ENCODE measurements at regions not wholly inside any gene's neighbourhood (a gene's known extent, or its start where the extent isn't known, plus 50 kb on each side); places are given as distances from the start of the nearest gene placed in this dataset.

- no peak for DNase-seq
Measured at GRCh38 chr3:70789878-70790277, 477.4 kb upstream of the MDFIC2 start.

- DNase-seq, result no peak
Measured at GRCh38 chr3:70780790-70781189, 468.4 kb upstream of the MDFIC2 start.

- no peak for DNase-seq
Measured at GRCh38 chr3:70779296-70779695, 466.9 kb upstream of the MDFIC2 start.

- no peak for DNase-seq
Measured at GRCh38 chr3:70776081-70776480, 463.6 kb upstream of the MDFIC2 start.

GRCh38 chr3:70775257-70775656 lies 462.8 kb upstream of the MDFIC2 start:
- no peak for DNase-seq

- no peak for DNase-seq
Measured at GRCh38 chr3:70774641-70775040, 462.2 kb upstream of the MDFIC2 start.

- DNase-seq, result no peak
Measured at GRCh38 chr3:70771426-70772147, 459.1 kb upstream of the MDFIC2 start.

GRCh38 chr3:70770650-70771049 lies 458.2 kb upstream of the MDFIC2 start:
- DNase-seq, result no peak

GRCh38 chr3:70766301-70766700 lies 453.9 kb upstream of the MDFIC2 start:
- DNase-seq, result no peak

GRCh38 chr3:70763894-70764293 lies 451.5 kb upstream of the MDFIC2 start:
- DNase-seq, result no peak

- no peak for DNase-seq
Measured at GRCh38 chr3:70757658-70758057, 445.2 kb upstream of the MDFIC2 start.

GRCh38 chr3:70755526-70755925 lies 443.1 kb upstream of the MDFIC2 start:
- DNase-seq, result no peak

- no peak for DNase-seq
Measured at GRCh38 chr3:70754314-70754713, 441.9 kb upstream of the MDFIC2 start.

- no peak for DNase-seq
Measured at GRCh38 chr3:70753572-70753971, 441.1 kb upstream of the MDFIC2 start.

GRCh38 chr3:70752051-70752450 lies 439.6 kb upstream of the MDFIC2 start:
- no peak for DNase-seq

GRCh38 chr3:70749122-70749521 lies 436.7 kb upstream of the MDFIC2 start:
- DNase-seq, result no peak

- no peak for DNase-seq
Measured at GRCh38 chr3:70748593-70748992, 436.2 kb upstream of the MDFIC2 start.

GRCh38 chr3:70747847-70748246 lies 435.4 kb upstream of the MDFIC2 start:
- DNase-seq, result no peak

- no peak for DNase-seq
Measured at GRCh38 chr3:70744536-70744935, 432.1 kb upstream of the MDFIC2 start.

GRCh38 chr3:70743754-70744153 lies 431.3 kb upstream of the MDFIC2 start:
- DNase-seq, result no peak

GRCh38 chr3:70742081-70742480 lies 429.6 kb upstream of the MDFIC2 start:
- DNase-seq, result no peak

GRCh38 chr3:70740872-70741271 lies 428.4 kb upstream of the MDFIC2 start:
- no peak for DNase-seq

GRCh38 chr3:70740071-70740470 lies 427.6 kb upstream of the MDFIC2 start:
- DNase-seq, result no peak

GRCh38 chr3:70738291-70738681 lies 425.8 kb upstream of the MDFIC2 start:
- no peak for DNase-seq

GRCh38 chr3:70737666-70738290 lies 425.3 kb upstream of the MDFIC2 start:
- DNase-seq, result no peak
